ENCODE measurements at regions not wholly inside any gene's neighbourhood (a gene's known extent, or its start where the extent isn't known, plus 50 kb on each side); places are given as distances from the start of the nearest gene placed in this dataset.

GRCh38 chr20:39266989-39267388 lies 304.8 kb downstream of the DHX35 start:
- DNase-seq (ENCODE audit: low spot score): no peak

GRCh38 chr20:39264506-39265172 lies 302.5 kb downstream of the DHX35 start:
- no peak for DNase-seq (ENCODE audit: low spot score)

- DNase-seq (ENCODE audit: low spot score): no peak
These were observed 300.9 kb downstream of the DHX35 start for GRCh38 chr20:39263076-39263475.

- no peak for DNase-seq (ENCODE audit: low spot score)
These were observed 297.7 kb downstream of the DHX35 start for GRCh38 chr20:39259808-39260207.

GRCh38 chr20:39259010-39259803 lies 297.1 kb downstream of the DHX35 start:
- no peak for DNase-seq (ENCODE audit: low spot score)

DNA sequence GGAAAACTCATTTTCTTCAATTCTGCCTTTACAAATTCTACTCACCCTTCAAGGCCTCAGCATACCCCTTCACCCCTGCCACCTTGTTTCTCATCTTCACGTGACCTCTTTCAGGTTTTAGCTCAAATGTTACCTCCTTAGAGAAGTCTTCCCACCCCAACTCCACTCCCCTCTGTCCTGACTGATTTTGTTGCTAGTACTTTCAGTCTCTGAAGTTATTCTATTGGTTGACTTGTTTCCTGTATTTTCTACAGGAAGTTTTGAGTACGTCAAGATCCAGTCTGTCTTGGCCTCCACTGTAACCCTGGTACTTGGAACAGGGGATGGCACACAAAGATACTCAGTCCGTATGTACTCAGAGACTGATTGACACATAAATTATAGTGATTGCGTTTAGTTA lies 296.1 kb downstream of the DHX35 start:
- no peak for DNase-seq (ENCODE audit: low spot score)

- DNase-seq (ENCODE audit: low spot score): no peak
These were observed 291.1 kb downstream of the DHX35 start for GRCh38 chr20:39253051-39253755.

- no peak for DNase-seq (ENCODE audit: low spot score)
These were observed 289.9 kb downstream of the DHX35 start for GRCh38 chr20:39252035-39252434.

DNA sequence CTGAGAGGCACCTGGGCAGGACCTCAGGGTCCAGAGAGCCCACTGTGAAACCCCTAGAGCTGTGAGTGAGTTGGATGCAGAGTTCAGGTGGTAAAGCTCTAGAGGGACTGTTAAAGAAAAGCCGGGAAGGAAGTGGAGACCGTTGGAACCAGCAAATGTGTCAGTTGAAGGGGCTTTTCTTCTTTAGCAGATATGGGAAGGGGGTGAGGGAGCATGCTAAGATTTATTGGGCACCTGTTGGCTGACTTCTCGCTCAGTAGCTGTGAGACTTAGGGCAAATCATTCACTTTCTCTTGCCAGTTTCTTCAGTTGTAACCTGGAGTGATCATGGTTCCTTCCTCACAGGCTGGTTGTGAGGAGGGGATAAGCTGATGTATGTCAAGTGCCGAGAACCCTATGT lies 287.7 kb downstream of the DHX35 start:
- DNase-seq (ENCODE audit: low spot score): no peak

DNA sequence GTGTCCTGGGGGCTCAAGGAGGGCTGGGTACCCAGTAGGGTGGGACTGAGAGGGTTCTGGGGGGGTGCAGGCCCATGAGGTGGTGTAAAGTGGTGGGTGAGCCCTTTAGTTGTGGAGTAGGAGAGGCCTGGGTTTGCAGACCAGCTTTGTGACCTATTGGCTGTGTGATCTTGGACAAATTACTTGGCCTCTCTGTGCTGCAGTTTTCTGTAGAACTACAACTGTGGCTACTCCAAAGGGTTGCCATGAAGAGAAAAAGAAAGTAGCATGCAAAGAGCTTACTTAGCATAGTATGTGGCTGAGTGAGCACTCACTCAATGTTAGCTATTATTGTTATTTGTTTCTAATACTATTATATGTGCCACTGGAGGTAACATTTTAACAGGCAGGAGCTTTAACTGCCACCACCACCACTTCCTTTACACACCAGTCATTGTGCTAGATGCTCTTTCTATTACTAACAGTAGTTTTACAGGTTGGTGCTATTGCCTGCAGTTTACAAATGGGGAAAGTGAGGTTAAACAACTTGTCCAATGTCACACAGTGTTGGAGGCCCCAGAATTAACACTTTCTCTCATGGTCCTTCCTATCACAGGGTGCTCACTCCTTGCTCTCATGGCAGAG lies 286.8 kb downstream of the DHX35 start:
- no peak for DNase-seq (ENCODE audit: low spot score)

- DNase-seq (ENCODE audit: low spot score): no peak
These were observed 286.2 kb downstream of the DHX35 start for GRCh38 chr20:39248171-39248861.

DNA sequence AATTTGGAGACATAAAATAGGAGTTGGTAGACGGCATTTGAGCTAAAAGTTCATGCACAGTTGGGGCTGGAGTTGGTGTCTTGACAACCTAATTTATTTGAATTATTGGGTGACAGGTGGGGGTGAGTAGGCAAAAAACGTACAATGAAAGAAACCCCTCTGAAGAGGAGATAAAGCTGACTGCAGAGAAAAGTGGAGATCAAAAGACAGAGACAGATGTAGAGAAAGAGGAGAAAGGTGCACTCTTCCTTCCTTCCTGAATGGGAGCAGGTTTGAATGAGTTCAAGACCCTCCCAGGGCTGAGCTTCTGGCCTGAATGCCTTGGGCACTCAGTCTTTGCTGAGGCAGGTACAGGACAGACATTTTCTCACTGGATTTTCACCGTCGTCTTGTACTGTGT lies 284.3 kb downstream of the DHX35 start:
- DNase-seq (ENCODE audit: low spot score): no peak

GRCh38 chr20:39245685-39246311 lies 283.7 kb downstream of the DHX35 start:
- no peak for DNase-seq (ENCODE audit: low spot score)

DNA sequence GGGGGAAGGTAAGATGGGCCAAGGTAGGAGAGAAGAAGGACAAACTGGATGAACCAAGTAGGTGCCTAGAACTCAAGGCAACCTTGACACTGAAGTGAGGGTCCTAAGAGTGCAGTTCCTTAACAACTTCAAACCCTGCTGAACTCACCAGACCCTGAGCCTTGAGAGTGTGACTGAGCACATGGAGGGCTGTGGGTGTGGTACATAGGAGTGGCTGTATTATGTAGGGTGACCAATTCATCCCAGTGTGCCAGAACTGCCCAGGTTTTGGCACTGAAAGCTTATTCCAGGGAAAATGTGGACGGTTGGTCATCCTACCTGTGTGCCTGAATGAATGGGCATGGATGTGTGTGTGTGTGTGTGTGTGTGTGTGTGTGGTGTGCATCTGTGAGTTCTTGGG lies 281.8 kb downstream of the DHX35 start:
- DNase-seq (ENCODE audit: low spot score): no peak

GRCh38 chr20:39242614-39243013 lies 280.5 kb downstream of the DHX35 start:
- no peak for DNase-seq (ENCODE audit: low spot score)

GRCh38 chr20:39234520-39235095 lies 272.5 kb downstream of the DHX35 start:
- DNase-seq (ENCODE audit: low spot score): no peak

- DNase-seq (ENCODE audit: low spot score): no peak
These were observed 271.6 kb downstream of the DHX35 start for GRCh38 chr20:39233755-39234154.

GRCh38 chr20:39227416-39227815 lies 265.3 kb downstream of the DHX35 start:
- no peak for DNase-seq (ENCODE audit: low spot score)

GRCh38 chr20:39225978-39226377 lies 263.8 kb downstream of the DHX35 start:
- DNase-seq (ENCODE audit: low spot score): no peak

DNA sequence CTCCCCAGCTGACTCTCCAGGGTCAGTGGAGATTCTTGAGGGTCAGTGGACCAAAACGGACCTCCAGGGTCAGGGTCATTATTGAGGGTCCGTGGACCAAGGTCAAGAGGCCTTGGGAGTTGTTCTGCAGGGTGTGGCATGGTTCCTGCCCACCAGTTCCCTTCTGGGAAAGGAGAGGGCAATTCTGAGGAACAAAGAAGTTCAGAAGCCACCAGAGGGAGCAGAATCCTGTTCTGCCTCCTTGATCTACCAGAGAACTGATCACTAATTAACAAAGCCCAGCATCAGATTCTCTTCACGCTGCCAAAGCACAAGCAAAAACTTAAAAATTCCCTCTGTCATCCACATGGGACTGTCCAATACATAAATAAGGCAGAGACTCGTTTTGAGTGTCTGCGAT lies 263.4 kb downstream of the DHX35 start:
- no peak for DNase-seq (ENCODE audit: low spot score)

- DNase-seq (ENCODE audit: low spot score): no peak
These were observed 260.0 kb downstream of the DHX35 start for GRCh38 chr20:39222101-39222500.
